Neural crest cell (in vitro differentiated cells): ENCODE measurements at regions not wholly inside any gene's neighbourhood (a gene's known extent, or its start where the extent isn't known, plus 50 kb on each side); places are given as distances from the start of the nearest gene placed in this dataset.
"Not testable (repeated sequence)": the region's sequence is repeated elsewhere in the genome, so short reads cannot be mapped to it uniquely, and the experiment has no call there.

ENCODE experiments used
- DNase-seq: peaks from one replicate; pipeline ENCODE4 v3.0.0; 2021; ENCODE audit warnings: low read depth, mixed read lengths, low spot score
- H3K27ac Mint-ChIP-seq: one replicate; pipeline ENCODE4 v1.8.0; 2021; ENCODE audit warnings: mild to moderate bottlenecking, mixed read lengths; ENCODE audit not compliant: unreplicated experiment
- H3K27me3 Mint-ChIP-seq: 2 replicates; pipeline ENCODE4 v1.8.0; 2021; ENCODE audit warnings: low read depth, mild to moderate bottlenecking, mixed read lengths
- H3K36me3 Mint-ChIP-seq: 2 replicates; pipeline ENCODE4 v1.8.0; 2021; ENCODE audit warnings: low read depth, mild to moderate bottlenecking, mixed read lengths
- H3K4me1 Mint-ChIP-seq: 2 replicates; pipeline ENCODE4 v1.8.0; 2021; ENCODE audit warnings: mixed read lengths
- H3K4me3 Mint-ChIP-seq: one replicate; pipeline ENCODE4 v1.8.0; 2021; ENCODE audit warnings: mild to moderate bottlenecking, mixed read lengths
- H3K9me3 Mint-ChIP-seq: 2 replicates; pipeline ENCODE4 v1.8.0; 2021; ENCODE audit warnings: mixed read lengths
- TF ChIP-seq, protein P1 (sequence below): fragments of 200-600 bp; sonication (generic); conservative IDR thresholded peaks from 2 replicates; pipeline ENCODE4 v1.5.0; 2021; ENCODE audit warnings: antibody characterized with exemption, mild to moderate bottlenecking

GRCh38 chr13:76600081-76600480 lies 286.1 kb downstream of the KCTD12 start:
- Mint-ChIP-seq H3K27ac (no peak overlapping the region), H3K36me3 (no peaks in the 10 kb centered on the region), H3K9me3 (no peaks in the 10 kb centered on the region), H3K27me3 (no peaks in the 10 kb centered on the region), H3K4me1 (no peaks in the 10 kb centered on the region), H3K4me3 (no peak overlapping the region)
- no peak for DNase-seq
- TF ChIP-seq, protein P1, sequence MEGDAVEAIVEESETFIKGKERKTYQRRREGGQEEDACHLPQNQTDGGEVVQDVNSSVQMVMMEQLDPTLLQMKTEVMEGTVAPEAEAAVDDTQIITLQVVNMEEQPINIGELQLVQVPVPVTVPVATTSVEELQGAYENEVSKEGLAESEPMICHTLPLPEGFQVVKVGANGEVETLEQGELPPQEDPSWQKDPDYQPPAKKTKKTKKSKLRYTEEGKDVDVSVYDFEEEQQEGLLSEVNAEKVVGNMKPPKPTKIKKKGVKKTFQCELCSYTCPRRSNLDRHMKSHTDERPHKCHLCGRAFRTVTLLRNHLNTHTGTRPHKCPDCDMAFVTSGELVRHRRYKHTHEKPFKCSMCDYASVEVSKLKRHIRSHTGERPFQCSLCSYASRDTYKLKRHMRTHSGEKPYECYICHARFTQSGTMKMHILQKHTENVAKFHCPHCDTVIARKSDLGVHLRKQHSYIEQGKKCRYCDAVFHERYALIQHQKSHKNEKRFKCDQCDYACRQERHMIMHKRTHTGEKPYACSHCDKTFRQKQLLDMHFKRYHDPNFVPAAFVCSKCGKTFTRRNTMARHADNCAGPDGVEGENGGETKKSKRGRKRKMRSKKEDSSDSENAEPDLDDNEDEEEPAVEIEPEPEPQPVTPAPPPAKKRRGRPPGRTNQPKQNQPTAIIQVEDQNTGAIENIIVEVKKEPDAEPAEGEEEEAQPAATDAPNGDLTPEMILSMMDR, result no peak

DNA sequence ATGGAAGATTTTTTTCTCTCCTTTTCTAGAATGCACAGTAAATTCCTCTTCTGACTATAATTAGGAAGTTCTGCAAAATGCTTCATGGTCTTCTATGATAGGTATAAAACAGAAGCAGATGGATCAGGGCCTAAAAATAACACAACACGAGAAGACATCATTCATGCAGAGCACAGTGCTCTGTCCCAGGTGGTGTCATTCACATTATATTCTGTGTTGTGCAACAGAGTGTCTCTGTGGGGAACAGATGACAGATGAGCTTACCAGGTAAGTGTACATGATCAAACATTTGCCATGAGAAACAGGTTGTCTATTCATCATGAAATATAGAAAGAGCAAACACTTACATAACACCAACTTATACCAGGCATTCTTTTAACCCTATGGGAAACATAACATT lies 288.3 kb downstream of the KCTD12 start:
- TF ChIP-seq, protein P1, result no peak
- Mint-ChIP-seq H3K4me3 (no peak overlapping the region), H3K4me1 (no peaks in the 10 kb centered on the region), H3K9me3 (peaks cover 4% of the 10 kb centered on the region), H3K36me3 (no peaks in the 10 kb centered on the region), H3K27ac (no peak overlapping the region), H3K27me3 (no peaks in the 10 kb centered on the region)
- no peak for DNase-seq

- H3K27ac Mint-ChIP-seq, result no peak overlapping the region
Measured at GRCh38 chr13:76596216-76596615, 290.0 kb downstream of the KCTD12 start.

DNA sequence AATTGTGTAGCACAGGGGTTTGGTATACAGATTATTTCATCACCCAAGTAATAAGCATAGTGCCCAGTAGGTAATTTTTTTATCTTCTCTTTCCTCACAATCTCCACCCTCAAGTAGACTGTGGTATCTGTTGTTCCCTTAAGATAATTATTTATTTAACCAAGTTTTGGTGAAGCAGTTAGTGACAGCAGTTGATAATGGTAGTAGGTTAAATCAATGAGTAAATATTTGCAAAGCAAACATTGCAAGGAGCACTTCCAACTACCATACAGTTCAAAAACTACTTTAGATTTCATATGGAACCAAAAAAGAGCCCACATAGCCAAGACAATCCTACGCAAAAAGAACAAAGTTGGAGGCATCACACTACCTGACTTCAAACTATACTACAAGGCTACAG lies 291.8 kb downstream of the KCTD12 start:
- no peak overlapping the region for H3K27ac Mint-ChIP-seq
- TF ChIP-seq, protein P1, result no peak
- no peak for DNase-seq
- H3K36me3 Mint-ChIP-seq, result no peaks in the 10 kb centered on the region
- no peak overlapping the region for H3K4me3 Mint-ChIP-seq
- H3K9me3 Mint-ChIP-seq, result peaks cover 4% of the 10 kb centered on the region
- H3K27me3 Mint-ChIP-seq, result no peaks in the 10 kb centered on the region
- no peaks in the 10 kb centered on the region for H3K4me1 Mint-ChIP-seq

More at GRCh38 chr13:76596216-76596615, 290.0 kb downstream of the KCTD12 start:
- no peaks in the 10 kb centered on the region for H3K36me3 Mint-ChIP-seq
- H3K9me3 Mint-ChIP-seq, result peaks cover 4% of the 10 kb centered on the region
- H3K4me3 Mint-ChIP-seq, result no peak overlapping the region
- DNase-seq, result no peak
- TF ChIP-seq, protein P1, result no peak
- no peaks in the 10 kb centered on the region for H3K4me1 Mint-ChIP-seq
- no peaks in the 10 kb centered on the region for H3K27me3 Mint-ChIP-seq

- Mint-ChIP-seq H3K9me3 (peaks cover 2% of the 10 kb centered on the region), H3K27ac (no peak overlapping the region), H3K4me1 (no peaks in the 10 kb centered on the region), H3K36me3 (no peaks in the 10 kb centered on the region), H3K27me3 (peaks cover 3% of the 10 kb centered on the region), H3K4me3 (no peak overlapping the region)
- TF ChIP-seq, protein P1, result no peak
- DNase-seq, result no peak
Measured at GRCh38 chr13:76586842-76587241, 299.4 kb downstream of the KCTD12 start.

DNA sequence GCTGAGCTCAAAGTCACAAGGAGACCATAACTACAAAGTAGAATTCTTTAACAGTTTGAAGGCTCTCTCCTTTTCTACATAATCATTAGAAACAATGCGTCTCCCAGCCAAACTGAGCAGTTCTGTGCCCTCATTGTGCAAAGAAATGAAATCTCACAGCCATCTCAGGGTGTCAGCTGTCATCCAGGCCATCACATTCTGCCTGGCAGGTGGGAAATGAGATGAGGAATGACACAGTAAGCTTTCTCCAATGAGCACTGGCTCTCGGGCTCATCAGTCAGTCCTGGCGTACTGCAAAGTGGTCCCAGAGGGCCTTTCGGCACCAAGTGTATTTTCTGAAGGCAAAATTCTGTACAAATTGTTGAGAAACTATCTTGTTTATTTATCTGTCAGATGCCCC lies 306.5 kb downstream of the KCTD12 start:
- Mint-ChIP-seq H3K36me3 (peaks cover 11% of the 10 kb centered on the region), H3K4me1 (no peaks in the 10 kb centered on the region), H3K27me3 (no peaks in the 10 kb centered on the region), H3K27ac (no peak overlapping the region), H3K4me3 (no peak overlapping the region), H3K9me3 (peaks cover 20% of the 10 kb centered on the region)
- no peak for DNase-seq
- TF ChIP-seq, protein P1, result no peak

DNA sequence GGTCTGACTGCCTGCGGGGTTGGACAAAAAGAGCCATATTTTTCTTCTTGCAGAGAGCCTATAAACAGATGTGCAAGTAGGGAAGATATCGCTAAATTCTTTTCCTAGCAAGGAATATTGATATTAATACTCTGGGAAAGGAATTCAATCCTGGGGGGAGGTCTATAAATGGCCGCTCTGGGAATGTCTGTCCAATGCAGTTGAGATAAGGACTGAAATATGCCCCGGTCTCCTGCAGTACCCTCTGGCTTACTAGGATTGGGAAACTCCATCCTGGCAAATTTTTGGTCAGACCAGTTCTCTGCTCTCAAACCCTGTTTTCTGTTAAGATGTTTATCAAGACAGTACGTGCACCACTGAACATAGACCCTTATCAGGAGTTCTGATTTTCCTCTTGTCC lies 310.6 kb downstream of the KCTD12 start:
- not testable (repeated sequence) for H3K27ac Mint-ChIP-seq, H3K27me3 Mint-ChIP-seq, H3K4me1 Mint-ChIP-seq, DNase-seq, H3K4me3 Mint-ChIP-seq
- Mint-ChIP-seq H3K9me3 (peaks cover 19% of the 10 kb centered on the region), H3K36me3 (peaks cover 11% of the 10 kb centered on the region)
